H1 (cell line): ENCODE measurements at regions not wholly inside any gene's neighbourhood (a gene's known extent, or its start where the extent isn't known, plus 50 kb on each side); places are given as distances from the start of the nearest gene placed in this dataset.

Experiments used
- CTCF ChIA-PET: fragments of 300-600 bp; sonication (Branson Sonifier 250); formaldehyde crosslinking; loops from one replicate; lab custom pipeline; 2021; ENCODE audit not compliant: partially characterized antibody; lab: Charles Lee
- POLR2A ChIA-PET: fragments of 300-600 bp; sonication (Branson Sonifier 250); formaldehyde crosslinking; loops from one replicate; lab custom pipeline; 2021; ENCODE audit warnings: inconsistent platforms; ENCODE audit not compliant: partially characterized antibody; lab: Charles Lee
- DNase-seq, 2 experiments: peaks; one replicate each; pipeline versions ENCODE4 v3.0.0 to v3.0.0-alpha.2; 2010 to 2022; ENCODE audit warnings: low spot score in 2 of 2, low read depth in 1 of 2, mixed read lengths in 1 of 2
- FAIRE-seq: peaks from 2 replicates; lab custom pipeline; 2011; peaks lifted over from hg19 to GRCh38; lab: Jason Lieb, UNC
- H2AFZ ChIP-seq: 2 replicates; pipeline ENCODE4 v1.8.1; 2012; ENCODE audit warnings: low read length, inconsistent platforms
- H2AK5ac ChIP-seq: 2 replicates; pipeline ENCODE4 v1.6.1; 2013; ENCODE audit warnings: low read depth, low read length
- H2BK120ac ChIP-seq: replicated peaks from 2 replicates; pipeline ENCODE3; 2013; ENCODE audit warnings: low read depth, low read length, inconsistent platforms
- H2BK12ac ChIP-seq: 2 replicates; pipeline ENCODE4 v1.6.1; 2013; ENCODE audit warnings: low read depth, low read length
- H2BK15ac ChIP-seq: 2 replicates; pipeline ENCODE4 v1.6.1; 2013; ENCODE audit warnings: low read length
- H2BK20ac ChIP-seq: 2 replicates; pipeline ENCODE4 v1.6.1; 2013; ENCODE audit warnings: low read length
- H2BK5ac ChIP-seq: 2 replicates; pipeline ENCODE4 v1.6.1; 2013; ENCODE audit warnings: low read depth, low read length
- H3K14ac ChIP-seq: 2 replicates; pipeline ENCODE4 v1.6.1; 2013; ENCODE audit warnings: inconsistent platforms; ENCODE audit not compliant: insufficient read length
- H3K18ac ChIP-seq: 2 replicates; pipeline ENCODE4 v1.6.1; 2013; ENCODE audit warnings: low read length; ENCODE audit errors: extremely low read depth
- H3K23ac ChIP-seq: 2 replicates; pipeline ENCODE4 v1.6.1; 2013; ENCODE audit warnings: inconsistent platforms; ENCODE audit not compliant: insufficient read length
- H3K23me2 ChIP-seq: 2 replicates; pipeline ENCODE4 v1.6.1; 2013; ENCODE audit warnings: low read depth, low read length
- H3K27ac ChIP-seq: 2 replicates; pipeline ENCODE4 v1.6.1; 2011; ENCODE audit warnings: low read depth, low read length, inconsistent platforms
- H3K27me3 ChIP-seq, 4 experiments: replicated peaks in 1 of 4; 1 replicate in 1 of 4; 2 replicates in 3 of 4; pipeline versions ENCODE4 v1.6.1 to v1.8.1; 2011 to 2013; ENCODE audit warnings: low read length in 3 of 4, mild to moderate bottlenecking in 3 of 4, inconsistent platforms in 2 of 4, mixed read lengths in 2 of 4, moderate library complexity in 1 of 4; ENCODE audit not compliant: control insufficient read depth in 3 of 4, insufficient read depth in 3 of 4; ENCODE audit errors: extremely low read depth in 1 of 4
- H3K36me3 ChIP-seq, 4 experiments: 2 replicates each; pipeline versions ENCODE4 v1.6.1 to v1.8.1; 2011 to 2013; ENCODE audit warnings: mild to moderate bottlenecking in 4 of 4, low read length in 3 of 4, moderate library complexity in 2 of 4, control low read depth in 1 of 4, inconsistent platforms in 1 of 4; ENCODE audit not compliant: insufficient read depth in 4 of 4, control insufficient read depth in 2 of 4
- H3K4ac ChIP-seq: replicated peaks from 2 replicates; pipeline ENCODE3; 2013; ENCODE audit warnings: low read length, low read depth, mixed read lengths, inconsistent platforms; ENCODE audit not compliant: insufficient read length
- H3K4me1 ChIP-seq, 4 experiments: replicated peaks in 1 of 4; 1 replicate in 1 of 4; 2 replicates in 3 of 4; pipeline versions ENCODE4 v1.6.1 to v1.8.1; 2011 to 2013; ENCODE audit warnings: low read length in 3 of 4, inconsistent platforms in 2 of 4, mixed read lengths in 1 of 4; ENCODE audit not compliant: insufficient read depth in 4 of 4, control insufficient read depth in 3 of 4
- H3K4me2 ChIP-seq, 2 experiments: 2 replicates each; pipeline versions ENCODE4 v1.6.1 to v1.8.1; 2011 to 2013; ENCODE audit warnings: low read depth in 2 of 2, low read length in 2 of 2, control low read depth in 1 of 2, inconsistent platforms in 1 of 2, mild to moderate bottlenecking in 1 of 2; ENCODE audit not compliant: insufficient read depth in 1 of 2
- H3K4me3 ChIP-seq, 4 experiments: fragments of 200-600, 300-600 bp in 1 of 4; sonication (generic), shearing (Covaris generic), sonication (Bioruptor Twin) in 1 of 4; 2 replicates each; pipeline versions ENCODE4 v1.5.1 to v1.8.1; 2011 to 2016; ENCODE audit warnings: low read length in 4 of 4, low read depth in 3 of 4, control low read depth in 2 of 4, inconsistent platforms in 2 of 4, mild to moderate bottlenecking in 2 of 4, mixed read lengths in 1 of 4, moderate library complexity in 1 of 4; ENCODE audit not compliant: insufficient read depth in 2 of 4; ENCODE audit errors: extremely low read depth in 1 of 4
- H3K56ac ChIP-seq: replicated peaks from 2 replicates; pipeline ENCODE3; 2013; ENCODE audit warnings: low read depth, mild to moderate bottlenecking, mixed read lengths, low read length, inconsistent platforms; ENCODE audit not compliant: insufficient read length
- H3K79me1 ChIP-seq: 2 replicates; pipeline ENCODE4 v1.6.1; 2013; ENCODE audit warnings: low read depth, low read length, control low read depth
- H3K79me2 ChIP-seq, 2 experiments: 2 replicates each; pipeline versions ENCODE4 v1.6.1 to v1.8.1; 2012 to 2013; ENCODE audit warnings: low read length in 2 of 2, mild to moderate bottlenecking in 2 of 2, inconsistent platforms in 1 of 2; ENCODE audit not compliant: insufficient read depth in 2 of 2, control insufficient read depth in 1 of 2
- H3K9ac ChIP-seq, 4 experiments: replicated peaks in 1 of 4; 1 replicate in 1 of 4; 2 replicates in 3 of 4; pipeline versions ENCODE4 v1.6.1 to v1.8.1; 2011 to 2013; ENCODE audit warnings: low read depth in 3 of 4, low read length in 3 of 4, control low read depth in 2 of 4, mild to moderate bottlenecking in 2 of 4, moderate library complexity in 2 of 4, inconsistent platforms in 1 of 4; ENCODE audit errors: extremely low read depth in 1 of 4
- H3K9me3 ChIP-seq, 2 experiments: 2 replicates each; pipeline versions ENCODE4 v1.6.1 to v1.8.1; 2012 to 2013; ENCODE audit warnings: mild to moderate bottlenecking in 2 of 2, moderate library complexity in 2 of 2, control low read depth in 1 of 2, inconsistent platforms in 1 of 2, low read depth in 1 of 2, low read length in 1 of 2, mixed read lengths in 1 of 2; ENCODE audit not compliant: insufficient read depth in 2 of 2
- H4K20me1 ChIP-seq, 2 experiments: replicated peaks in 1 of 2; 2 replicates each; pipeline versions ENCODE3 to v1.8.1; 2011 to 2013; ENCODE audit warnings: inconsistent platforms in 2 of 2, low read length in 2 of 2, mild to moderate bottlenecking in 1 of 2; ENCODE audit not compliant: insufficient read depth in 2 of 2, control insufficient read depth in 1 of 2
- H4K5ac ChIP-seq: 2 replicates; pipeline ENCODE4 v1.6.1; 2013; ENCODE audit warnings: low read length, low read depth, mixed read lengths, inconsistent platforms; ENCODE audit not compliant: insufficient read length
- H4K8ac ChIP-seq: 2 replicates; pipeline ENCODE4 v1.8.0; 2013; ENCODE audit warnings: mild to moderate bottlenecking, moderate library complexity, low read length, inconsistent platforms; ENCODE audit not compliant: insufficient read depth; ENCODE audit errors: extremely low read depth
- H4K91ac ChIP-seq: replicated peaks from 2 replicates; pipeline ENCODE3; 2013; ENCODE audit warnings: low read length, mixed read lengths, inconsistent platforms; ENCODE audit not compliant: insufficient read length
- CTBP2 ChIP-seq: IDR thresholded peaks from 2 replicates; pipeline ENCODE4 v1.7.0; 2011; ENCODE audit warnings: borderline replicate concordance, mild to moderate bottlenecking, moderate library complexity, mixed read lengths, low read length; ENCODE audit not compliant: insufficient read depth, insufficient read length
- RNF2 ChIP-seq: fragments of 200-900, 300-1000 bp; sonication (generic); IDR thresholded peaks from 2 replicates; pipeline ENCODE4 v1.7.1; 2016; ENCODE audit warnings: borderline replicate concordance, low read depth, mild to moderate bottlenecking, antibody characterized with exemption, low read length; ENCODE audit not compliant: poor library complexity, severe bottlenecking; ENCODE audit errors: missing control alignments
- YY1 ChIP-seq: IDR thresholded peaks from 2 replicates; pipeline ENCODE4 v1.6.1; 2011; ENCODE audit warnings: low read depth, mild to moderate bottlenecking, low read length
- WGBS, 2 experiments: shearing (Covaris generic) in 1 of 2; methylation state at CpG; one replicate each; pipeline versions ENCODE4 v1.1.6 to v1.1.7; 2013 to 2015; ENCODE audit warnings: low lambda C conversion rate in 2 of 2, mixed read lengths in 2 of 2, inconsistent platforms in 1 of 2, low coverage in 1 of 2, missing lambda C conversion rate in 1 of 2; ENCODE audit not compliant: insufficient replicate concordance in 2 of 2, insufficient coverage in 1 of 2, insufficient read length in 1 of 2; ENCODE audit errors: extremely low coverage in 1 of 2, missing lambda C conversion rate in 1 of 2; 5-methylcytosine and 5-hydroxymethylcytosine counted together

DNA sequence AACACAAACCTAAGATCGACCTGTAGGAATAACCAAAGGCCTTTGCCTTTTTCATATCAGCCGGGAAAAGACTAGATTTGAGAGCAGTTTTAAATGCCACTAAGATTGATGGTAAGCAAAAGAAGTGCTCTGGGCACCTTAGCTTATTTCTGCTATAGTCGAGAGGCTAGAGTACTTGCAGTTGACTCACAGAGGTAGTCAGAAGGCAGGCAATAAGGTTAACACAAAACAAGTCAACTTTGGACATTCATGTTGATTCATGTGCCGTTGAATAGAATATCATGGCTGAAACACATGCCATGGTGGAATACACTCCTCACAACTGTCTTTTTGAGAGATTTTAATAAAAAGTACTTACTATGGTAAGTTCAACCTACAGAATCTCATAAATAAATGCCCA is 507.6 kb downstream of the ZEB2 start:
- FAIRE-seq = no peak
- CTCF ChIA-PET = interaction anchor here (0.9 to 1.1 kb wide), 2 partner anchors 10 to 12 kb away, joined by 3 to 4 read pairs; no protein-coding TSS in a partner anchor
- no peak for TF ChIP-seq CTBP2
- TF ChIP-seq RNF2 = no peak
- no peak for TF ChIP-seq YY1

More for the DNA sequence above, 507.6 kb downstream of the ZEB2 start:
- Histone ChIP-seq H4K8ac (no peak overlapping the region), H2AFZ (no peak overlapping the region), H3K79me2 (no peaks in the 10 kb centered on the region), H3K23me2 (no peaks in the 10 kb centered on the region), H3K4me3 (no peak overlapping the region), H2BK5ac (no peak overlapping the region), H3K23ac (no peak overlapping the region), H3K9ac (no peak overlapping the region), H3K4me2 (no peak overlapping the region), H2BK15ac (no peak overlapping the region), H2BK12ac (no peak overlapping the region), H3K56ac (no peak overlapping the region), H2BK20ac (no peak overlapping the region), H3K27me3 (no peaks in the 10 kb centered on the region), H4K5ac (no peak overlapping the region), H3K79me1 (no peaks in the 10 kb centered on the region), H3K36me3 (no peaks in the 10 kb centered on the region), H2AK5ac (no peak overlapping the region), H3K9me3 (no peaks in the 10 kb centered on the region), H4K91ac (no peak overlapping the region), H3K27ac (no peak overlapping the region), H4K20me1 (no peaks in the 10 kb centered on the region), H2BK120ac (no peak overlapping the region), H3K4ac (no peak overlapping the region), H3K18ac (no peak overlapping the region), H3K14ac (no peak overlapping the region), H3K4me1 (no peaks in the 10 kb centered on the region)
- WGBS, 2 experiments = 97% methylated on average over 4 of the region's 4 CpGs; no CpG with 5 or more reads in 1 of the 2 experiments
- DNase-seq = no peak
- POLR2A ChIA-PET = no interaction called here
